GM10266 (cell line): ENCODE measurements at regions not wholly inside any gene's neighbourhood (a gene's known extent, or its start where the extent isn't known, plus 50 kb on each side); places are given as distances from the start of the nearest gene placed in this dataset.

Experiments
- DNase-seq: peaks from one replicate; pipeline ENCODE4 v3.0.0; 2012; ENCODE audit errors: extremely low spot score
- CTCF ChIP-seq: IDR thresholded peaks from 2 replicates; pipeline ENCODE4 v1.5.1; 2012; ENCODE audit warnings: mild to moderate bottlenecking, low read depth; ENCODE audit not compliant: control insufficient read depth, insufficient read depth; ENCODE audit errors: missing control alignments

GRCh38 chr16:73140929-73141328 lies 93.0 kb upstream of the ZFHX3 start:
- DNase-seq: no peak
- no peak for TF ChIP-seq CTCF

GRCh38 chr16:73131156-73131862 lies 83.4 kb upstream of the ZFHX3 start:
- no peak for TF ChIP-seq CTCF
- no peak for DNase-seq

GRCh38 chr16:73129455-73129854 lies 81.5 kb upstream of the ZFHX3 start:
- TF ChIP-seq CTCF: no peak
- no peak for DNase-seq

- DNase-seq: no peak
- TF ChIP-seq CTCF: no peak
These were observed 78.6 kb upstream of the ZFHX3 start for GRCh38 chr16:73126525-73126853.

- DNase-seq: no peak
- TF ChIP-seq CTCF: no peak
These were observed 78.1 kb upstream of the ZFHX3 start for GRCh38 chr16:73125850-73126524.

GRCh38 chr16:73124665-73125375 lies 76.9 kb upstream of the ZFHX3 start:
- TF ChIP-seq CTCF: no peak
- DNase-seq: no peak
